ENCODE measurements at regions not wholly inside any gene's neighbourhood (a gene's known extent, or its start where the extent isn't known, plus 50 kb on each side); places are given as distances from the start of the nearest gene placed in this dataset.
"Not testable (repeated sequence)": the region's sequence is repeated elsewhere in the genome, so short reads cannot be mapped to it uniquely, and the experiment has no call there.

DNA sequence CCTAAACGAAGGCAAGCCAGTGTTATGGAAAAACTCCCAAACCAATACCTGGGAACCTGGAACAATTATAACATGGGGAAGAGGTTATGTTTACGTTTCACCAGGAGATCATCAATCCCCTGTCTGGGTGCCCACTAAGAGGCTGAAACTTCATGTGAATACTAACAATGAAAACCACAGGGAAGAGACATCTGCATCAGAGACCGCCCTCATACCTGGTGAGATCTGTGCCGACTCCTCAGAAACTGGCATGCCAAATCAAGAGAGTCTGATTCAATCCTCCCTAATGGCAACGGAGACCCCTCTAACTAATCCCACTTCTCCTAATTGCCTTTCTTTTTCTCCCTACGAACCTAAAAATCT lies 163.2 kb downstream of the IER5 start:
- DNase-seq (ENCODE audit: low read depth in 2 of 3, low spot score in 2 of 3): no peak

GRCh38 chr1:181253601-181254000 lies 165.1 kb downstream of the IER5 start:
- not testable (repeated sequence) for DNase-seq (ENCODE audit: low read depth in 2 of 3, low spot score in 2 of 3)

GRCh38 chr1:181255270-181255929 lies 166.9 kb downstream of the IER5 start:
- DNase-seq (ENCODE audit: low read depth in 2 of 3, low spot score in 2 of 3): no peak

DNA sequence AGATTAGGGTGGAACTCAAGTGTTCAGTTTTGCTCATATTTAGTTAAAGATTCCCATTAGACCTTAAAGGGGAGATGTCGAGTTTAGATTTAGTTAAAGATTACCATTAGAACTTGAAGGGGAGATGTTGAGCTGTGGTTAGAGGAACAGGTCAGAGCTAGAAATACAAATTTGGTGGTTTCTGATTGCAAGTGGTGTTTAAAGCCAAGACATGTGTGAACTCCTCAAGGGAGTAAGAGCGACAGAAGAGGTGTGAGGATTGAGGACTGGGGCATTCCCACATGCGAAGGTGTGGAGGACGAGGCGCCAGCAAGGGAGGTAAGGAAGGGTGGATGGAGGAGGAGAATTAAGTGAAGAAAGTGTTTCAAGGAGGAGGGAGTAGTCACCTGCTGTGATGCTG lies 168.6 kb downstream of the IER5 start:
- no peak for DNase-seq (ENCODE audit: low read depth in 2 of 3, low spot score in 2 of 3)

DNA sequence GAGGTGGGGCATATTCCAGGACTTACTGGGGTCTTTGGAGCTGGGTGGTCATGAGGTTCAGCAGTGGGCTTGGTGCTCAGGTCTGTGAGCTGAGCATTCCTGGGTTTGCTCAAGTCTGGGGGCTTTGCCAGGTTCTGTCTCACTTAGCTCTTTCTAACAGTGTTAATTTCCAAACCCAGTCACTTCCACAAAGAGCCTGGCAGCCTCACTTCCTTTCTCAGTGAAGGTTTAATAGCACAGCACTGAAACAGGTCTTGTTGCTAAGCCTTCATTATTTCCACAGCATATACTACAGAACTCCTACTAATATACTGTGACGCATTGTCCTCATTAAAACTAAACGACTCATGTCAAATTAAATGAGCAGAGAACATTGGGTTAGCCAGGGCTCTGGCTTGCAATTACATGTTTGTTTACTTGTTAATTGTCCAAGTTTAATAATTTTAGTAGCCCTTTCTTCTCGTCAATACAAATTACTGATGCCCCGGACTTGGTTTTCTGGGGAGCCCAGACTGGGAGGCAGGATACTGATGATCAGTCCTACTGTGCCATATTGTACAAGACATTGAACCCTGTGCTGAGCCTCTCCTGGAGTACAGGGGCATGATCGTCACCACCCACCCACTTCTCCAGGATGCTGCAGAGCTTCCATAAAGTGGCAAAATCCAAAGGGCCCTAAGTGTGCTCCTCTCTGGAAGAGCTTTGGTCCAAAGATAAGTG lies 170.7 kb downstream of the IER5 start:
- DNase-seq (ENCODE audit: low read depth in 2 of 3, low spot score in 2 of 3): no peak

DNA sequence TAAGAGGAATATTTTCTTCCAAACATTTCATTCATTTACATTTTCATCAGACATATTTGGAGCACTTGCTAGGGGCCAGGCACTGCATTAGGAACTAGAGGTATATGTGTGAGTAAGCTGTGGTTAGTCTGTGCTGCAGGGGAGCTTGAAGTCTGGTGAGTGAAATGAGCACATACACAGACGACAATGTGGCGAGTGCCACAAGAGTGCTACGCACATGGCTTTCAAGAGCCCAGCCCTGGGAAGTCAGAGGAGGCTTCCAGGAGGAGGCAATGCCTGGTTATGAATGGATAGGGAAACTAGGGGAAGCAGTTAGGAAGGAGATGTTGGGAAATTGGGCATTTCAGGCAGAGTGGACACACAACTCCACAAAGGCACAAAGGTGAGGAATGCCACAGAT lies 171.8 kb downstream of the IER5 start:
- DNase-seq (ENCODE audit: low read depth in 2 of 3, low spot score in 2 of 3): no peak

GRCh38 chr1:181260994-181261393 lies 172.5 kb downstream of the IER5 start:
- no peak for DNase-seq (ENCODE audit: low read depth in 2 of 3, low spot score in 2 of 3)

DNA sequence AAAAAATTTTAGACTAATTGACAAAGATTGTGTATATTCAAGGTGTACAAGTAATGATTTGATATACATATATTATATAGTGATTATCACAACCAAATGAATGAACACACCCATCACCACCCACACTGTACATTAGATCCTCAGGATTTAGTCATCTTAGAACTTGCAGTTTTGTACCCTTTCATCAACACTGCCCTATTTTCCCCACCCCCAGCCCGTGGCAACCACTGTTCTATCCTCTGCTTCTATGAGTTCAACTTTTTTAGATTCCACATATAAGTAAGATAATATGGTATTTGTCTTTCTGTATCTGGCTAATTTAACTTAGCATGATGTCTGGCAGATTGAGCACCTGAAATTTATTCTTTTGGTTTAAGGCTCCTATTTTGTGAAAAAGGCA lies 173.6 kb downstream of the IER5 start:
- no peak for DNase-seq (ENCODE audit: low read depth in 2 of 3, low spot score in 2 of 3)

DNA sequence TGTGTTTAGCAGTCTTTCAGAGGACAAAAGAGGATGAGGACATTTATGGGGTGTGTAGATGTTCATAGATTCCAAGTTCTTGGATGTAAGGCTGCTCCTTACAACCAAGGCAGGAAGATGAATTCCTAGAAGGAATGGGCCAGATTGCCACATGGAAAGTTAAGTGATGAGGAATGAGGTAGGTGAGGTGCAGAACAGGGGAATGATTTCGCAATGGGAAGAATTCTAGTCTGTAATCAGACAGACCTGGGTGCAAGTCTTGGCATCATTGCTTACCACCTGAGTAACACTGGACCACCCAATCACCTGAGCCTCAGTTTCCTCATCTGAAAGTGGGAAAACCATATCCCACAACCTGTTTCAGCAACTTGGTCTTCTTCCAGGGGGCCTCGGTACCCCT lies 174.9 kb downstream of the IER5 start:
- no peak for DNase-seq (ENCODE audit: low read depth in 2 of 3, low spot score in 2 of 3)

GRCh38 chr1:181264821-181265220 lies 176.3 kb downstream of the IER5 start:
- no peak for DNase-seq (ENCODE audit: low read depth in 2 of 3, low spot score in 2 of 3)

GRCh38 chr1:181284978-181285377 lies 196.5 kb downstream of the IER5 start:
- no peak for DNase-seq (ENCODE audit: low read depth in 2 of 3, low spot score in 2 of 3)

GRCh38 chr1:181295217-181295616 lies 188.1 kb upstream of the CACNA1E start:
- DNase-seq (ENCODE audit: low read depth in 2 of 3, low spot score in 2 of 3): no peak

DNA sequence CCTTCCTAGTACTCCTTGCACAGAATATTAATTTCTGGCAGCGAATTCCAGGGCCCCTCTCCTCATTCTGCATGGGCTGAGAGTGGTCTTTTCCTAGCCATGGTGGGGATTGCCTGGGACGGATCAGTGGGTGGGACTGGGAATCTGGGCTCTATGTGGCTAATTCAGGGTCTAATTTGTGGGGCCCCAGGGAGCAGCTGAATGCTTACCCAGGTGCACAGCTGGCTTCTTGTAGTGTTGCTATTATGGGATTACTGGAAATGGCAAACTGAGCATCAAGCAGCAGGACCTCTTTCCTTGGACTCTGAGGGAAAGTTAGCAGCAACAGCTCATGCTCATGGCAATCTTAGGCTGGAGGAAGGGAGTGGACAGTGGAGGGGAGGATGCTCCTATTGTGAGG lies 187.1 kb upstream of the CACNA1E start:
- no peak for DNase-seq (ENCODE audit: low read depth in 2 of 3, low spot score in 2 of 3)

DNA sequence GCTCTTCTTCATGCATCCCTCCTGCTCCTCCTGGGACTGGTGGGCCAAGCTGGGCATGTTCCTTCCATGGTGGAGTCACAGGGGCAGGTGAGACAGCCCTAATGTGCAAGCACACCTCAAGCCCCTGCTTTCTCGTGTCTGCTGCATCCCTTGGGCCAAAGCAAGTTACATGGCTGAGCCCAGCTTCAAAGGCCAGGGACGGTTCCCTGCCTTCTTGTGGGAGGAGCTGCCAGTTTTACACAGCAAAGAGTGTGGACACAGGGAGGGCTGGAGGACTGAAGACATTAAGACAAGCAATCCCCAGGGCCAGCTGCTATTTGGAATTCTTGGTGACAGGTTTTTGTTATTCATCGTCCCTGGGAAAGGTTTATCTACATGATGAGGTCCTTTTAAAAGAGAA lies 175.2 kb upstream of the CACNA1E start:
- no peak for DNase-seq (ENCODE audit: low read depth in 2 of 3, low spot score in 2 of 3)

- DNase-seq (ENCODE audit: low read depth in 2 of 3, low spot score in 2 of 3): no peak
Measured at GRCh38 chr1:181310560-181310959, 172.8 kb upstream of the CACNA1E start.

DNA sequence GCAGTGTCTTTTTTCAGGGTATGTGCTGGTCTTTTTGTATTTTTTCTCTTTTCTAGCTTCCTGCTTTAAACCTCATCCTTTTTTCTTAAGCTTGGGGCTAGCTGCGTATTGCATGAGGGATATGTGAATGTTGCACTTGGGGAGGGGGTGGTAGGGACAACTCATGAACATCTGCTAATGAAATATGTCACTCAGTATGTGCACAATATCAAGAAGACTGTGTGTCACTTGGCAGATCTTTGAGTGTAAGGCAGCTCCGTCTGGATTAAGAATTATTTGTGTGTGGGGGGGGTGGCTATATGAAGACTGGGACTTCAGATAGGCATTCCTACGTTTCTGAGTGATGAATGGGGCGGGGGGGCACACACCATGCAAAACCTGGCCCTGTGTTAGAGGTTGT lies 170.4 kb upstream of the CACNA1E start:
- DNase-seq (ENCODE audit: low read depth in 2 of 3, low spot score in 2 of 3): no peak

DNA sequence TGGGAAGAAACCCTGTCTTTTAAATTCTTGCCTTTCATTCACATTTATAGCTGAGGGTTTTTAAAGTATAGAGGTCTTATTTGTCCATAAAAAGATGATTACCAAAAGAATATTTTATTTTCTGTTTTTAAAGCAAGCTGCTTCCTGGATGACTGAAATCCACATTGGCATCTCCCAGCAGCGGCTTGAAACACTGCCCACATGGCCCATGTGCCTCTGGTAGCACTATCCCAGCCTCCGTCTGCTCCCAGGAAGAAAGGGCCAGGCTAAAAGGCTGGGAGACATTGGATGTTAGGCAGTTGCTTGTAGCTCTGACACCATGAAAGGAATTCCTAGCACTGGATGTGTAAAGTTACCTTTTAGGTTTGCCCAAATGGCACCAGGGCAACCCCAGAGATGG lies 169.9 kb upstream of the CACNA1E start:
- DNase-seq (ENCODE audit: low read depth in 2 of 3, low spot score in 2 of 3): no peak

GRCh38 chr1:181314010-181314409 lies 169.3 kb upstream of the CACNA1E start:
- no peak for DNase-seq (ENCODE audit: low read depth in 2 of 3, low spot score in 2 of 3)

DNA sequence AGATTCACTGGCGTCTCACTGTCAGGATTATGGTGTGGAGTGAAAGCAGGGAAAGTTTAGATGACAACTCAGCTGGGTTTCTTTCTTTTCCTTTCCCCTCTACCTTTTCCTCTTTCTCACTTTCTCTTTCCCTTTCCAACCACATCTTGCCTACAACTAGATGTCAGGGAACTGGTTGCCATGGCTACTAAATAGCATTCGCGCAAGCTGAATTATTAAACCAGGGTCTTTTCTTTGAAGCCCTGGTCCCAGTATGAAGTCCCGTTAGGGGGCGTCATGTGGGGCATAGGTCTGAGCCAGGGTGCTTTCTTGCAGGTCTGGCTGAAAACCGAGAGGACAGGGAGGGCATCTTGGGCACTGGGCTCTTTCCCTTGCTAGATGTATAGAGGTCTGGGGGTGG lies 168.4 kb upstream of the CACNA1E start:
- no peak for DNase-seq (ENCODE audit: low read depth in 2 of 3, low spot score in 2 of 3)

DNA sequence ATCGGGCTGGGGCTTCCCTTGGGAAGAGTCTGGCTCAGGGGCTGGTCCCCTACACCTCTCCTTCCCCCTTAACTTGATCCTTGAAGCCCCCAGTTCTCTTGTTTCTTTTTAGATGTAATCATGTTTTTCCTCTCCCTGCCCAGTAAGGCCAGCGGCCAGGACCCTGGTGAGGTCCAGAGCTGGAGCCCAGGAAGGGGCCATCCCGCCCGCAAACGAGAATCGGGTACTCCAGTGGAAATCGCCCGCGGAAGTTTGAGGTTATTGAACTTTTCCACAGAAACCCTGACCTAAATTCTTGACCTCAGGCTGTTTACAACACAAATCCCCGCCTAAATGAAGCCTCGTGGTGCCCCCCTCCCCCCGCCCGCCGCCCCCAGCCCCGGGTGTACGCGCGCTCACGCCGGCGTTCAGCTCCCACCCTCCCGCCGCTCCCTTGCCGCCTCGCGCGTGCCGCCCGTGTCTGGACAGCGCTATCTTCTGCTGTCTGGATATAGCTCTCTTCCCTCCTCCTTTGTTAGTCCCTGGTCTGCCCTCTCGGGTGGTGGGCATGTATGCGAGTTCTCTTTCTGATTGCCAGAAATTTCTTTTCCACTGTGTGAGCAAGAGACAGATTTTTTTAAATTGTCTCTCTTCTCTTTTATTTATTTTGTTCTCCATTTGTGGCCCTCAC lies 165.9 kb upstream of the CACNA1E start:
- no peak for DNase-seq (ENCODE audit: low read depth in 2 of 3, low spot score in 2 of 3)

DNA sequence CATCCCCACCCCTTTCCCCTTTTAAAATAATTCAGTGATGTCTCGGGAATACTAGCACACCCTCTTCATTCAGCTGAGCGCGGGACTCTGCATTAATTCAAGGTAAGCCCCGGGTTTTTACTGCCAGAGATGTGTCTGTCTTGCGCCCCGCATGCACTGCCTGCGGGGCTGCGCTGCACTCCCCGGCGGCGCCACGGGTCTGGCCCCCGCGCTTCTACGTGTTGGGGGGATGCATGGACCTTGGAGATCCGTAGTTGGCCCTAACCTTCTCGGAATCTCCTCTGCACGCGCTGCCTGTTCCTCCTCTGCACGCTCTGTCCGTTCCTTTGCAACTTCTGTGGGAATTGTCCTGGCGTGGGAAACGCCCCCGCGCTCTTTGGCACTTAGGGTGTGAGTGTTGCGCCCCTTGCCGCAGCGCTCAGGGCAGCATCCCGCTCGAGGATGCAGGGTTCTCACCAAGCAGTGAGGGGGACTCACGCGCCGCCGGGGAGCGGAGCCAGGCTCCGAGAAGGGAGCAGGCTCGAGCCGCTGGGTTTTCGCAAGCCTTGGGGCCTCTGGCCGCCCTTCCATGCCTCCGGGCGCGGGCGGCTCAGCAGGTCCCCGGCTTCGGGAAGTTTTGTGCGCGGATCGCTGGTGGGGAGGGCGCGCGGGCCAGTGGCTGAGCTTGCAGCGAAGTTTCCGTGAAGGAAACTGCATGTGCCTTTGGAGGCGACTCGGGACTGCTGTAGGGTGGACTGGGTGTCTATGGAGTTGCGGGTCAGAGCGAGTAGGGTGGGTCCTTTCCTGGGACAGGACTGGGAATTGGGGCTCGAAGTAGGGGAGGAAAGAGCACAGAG lies 165.1 kb upstream of the CACNA1E start:
- DNase-seq (ENCODE audit: low read depth in 2 of 3, low spot score in 2 of 3): peak in 1 of 3 donors; percentile 3
